ENCODE measurements at regions not wholly inside any gene's neighbourhood (a gene's known extent, or its start where the extent isn't known, plus 50 kb on each side); places are given as distances from the start of the nearest gene placed in this dataset.

DNA sequence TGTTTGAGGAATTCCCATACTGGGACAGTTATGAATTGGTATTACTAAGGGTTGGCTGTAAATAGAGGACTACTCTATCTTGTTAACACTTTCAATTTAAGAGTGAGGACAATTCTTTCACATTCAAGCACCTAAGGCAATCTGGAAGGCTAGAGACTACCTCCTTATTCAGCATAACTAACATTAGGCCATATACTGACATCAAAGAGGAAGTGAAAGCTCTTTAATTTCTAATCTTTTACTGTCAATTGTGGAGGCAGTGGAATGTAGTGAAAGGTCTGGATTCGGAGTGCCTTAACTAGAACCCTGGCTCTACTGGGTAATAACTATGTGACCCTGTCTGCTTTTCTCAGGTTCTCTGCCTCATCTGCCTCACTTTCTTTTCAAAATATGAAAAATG lies 134.0 kb downstream of the UFM1 start (continued):
- TF ChIP-seq, protein P1, sequence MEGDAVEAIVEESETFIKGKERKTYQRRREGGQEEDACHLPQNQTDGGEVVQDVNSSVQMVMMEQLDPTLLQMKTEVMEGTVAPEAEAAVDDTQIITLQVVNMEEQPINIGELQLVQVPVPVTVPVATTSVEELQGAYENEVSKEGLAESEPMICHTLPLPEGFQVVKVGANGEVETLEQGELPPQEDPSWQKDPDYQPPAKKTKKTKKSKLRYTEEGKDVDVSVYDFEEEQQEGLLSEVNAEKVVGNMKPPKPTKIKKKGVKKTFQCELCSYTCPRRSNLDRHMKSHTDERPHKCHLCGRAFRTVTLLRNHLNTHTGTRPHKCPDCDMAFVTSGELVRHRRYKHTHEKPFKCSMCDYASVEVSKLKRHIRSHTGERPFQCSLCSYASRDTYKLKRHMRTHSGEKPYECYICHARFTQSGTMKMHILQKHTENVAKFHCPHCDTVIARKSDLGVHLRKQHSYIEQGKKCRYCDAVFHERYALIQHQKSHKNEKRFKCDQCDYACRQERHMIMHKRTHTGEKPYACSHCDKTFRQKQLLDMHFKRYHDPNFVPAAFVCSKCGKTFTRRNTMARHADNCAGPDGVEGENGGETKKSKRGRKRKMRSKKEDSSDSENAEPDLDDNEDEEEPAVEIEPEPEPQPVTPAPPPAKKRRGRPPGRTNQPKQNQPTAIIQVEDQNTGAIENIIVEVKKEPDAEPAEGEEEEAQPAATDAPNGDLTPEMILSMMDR (IDR thresholded peaks at IDR 0.05): no peak
- TF ChIP-seq CBFB (CRISPR knock-in tag; IDR thresholded peaks at IDR 0.05; ENCODE audit: low read depth) (no peak), GTF2I (CRISPR knock-in tag; conservative IDR thresholded peaks at IDR 0.05) (no peak), ZNF416 (CRISPR knock-in tag; IDR thresholded peaks at IDR 0.05) (no peak), TP53 (CRISPR knock-in tag; IDR thresholded peaks at IDR 0.05) (no peak), ZNF396 (CRISPR knock-in tag; IDR thresholded peaks at IDR 0.05; ENCODE audit: borderline replicate concordance) (no peak), TEAD4 (CRISPR knock-in tag; IDR thresholded peaks at IDR 0.05) (no peak), ZNF425 (CRISPR knock-in tag; conservative IDR thresholded peaks at IDR 0.05) (no peak), ZNF232 (CRISPR knock-in tag; IDR thresholded peaks at IDR 0.05) (no peak)
- TF ChIP-seq, protein P2, sequence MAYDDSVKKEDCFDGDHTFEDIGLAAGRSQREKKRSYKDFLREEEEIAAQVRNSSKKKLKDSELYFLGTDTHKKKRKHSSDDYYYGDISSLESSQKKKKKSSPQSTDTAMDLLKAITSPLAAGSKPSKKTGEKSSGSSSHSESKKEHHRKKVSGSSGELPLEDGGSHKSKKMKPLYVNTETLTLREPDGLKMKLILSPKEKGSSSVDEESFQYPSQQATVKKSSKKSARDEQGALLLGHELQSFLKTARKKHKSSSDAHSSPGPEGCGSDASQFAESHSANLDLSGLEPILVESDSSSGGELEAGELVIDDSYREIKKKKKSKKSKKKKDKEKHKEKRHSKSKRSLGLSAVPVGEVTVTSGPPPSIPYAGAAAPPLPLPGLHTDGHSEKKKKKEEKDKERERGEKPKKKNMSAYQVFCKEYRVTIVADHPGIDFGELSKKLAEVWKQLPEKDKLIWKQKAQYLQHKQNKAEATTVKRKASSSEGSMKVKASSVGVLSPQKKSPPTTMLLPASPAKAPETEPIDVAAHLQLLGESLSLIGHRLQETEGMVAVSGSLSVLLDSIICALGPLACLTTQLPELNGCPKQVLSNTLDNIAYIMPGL (CRISPR knock-in tag; IDR thresholded peaks at IDR 0.05): no peak

GRCh38 chr13:38490657-38491056 lies 141.0 kb downstream of the UFM1 start:
- Mint-ChIP-seq H3K27me3 (ENCODE audit: low read depth) (no peaks in the 10 kb centered on the region; the same call in 1 of the 2 replicates), H3K4me3 (no peak overlapping the region), H3K9me3 (peaks cover 4% of the 10 kb centered on the region), H3K27ac (no peak overlapping the region), H3K36me3 (no peaks in the 10 kb centered on the region), H3K4me1 (no peaks in the 10 kb centered on the region)
- DNase-seq (ENCODE audit: low spot score): no peak
- ChIA-PET CTCF (no interaction called here), POLR2A (no interaction called here)
- no peak for ATAC-seq
- TF ChIP-seq OVOL2 (CRISPR knock-in tag; IDR thresholded peaks at IDR 0.05; ENCODE audit: borderline replicate concordance) (no peak), MYBL2 (CRISPR knock-in tag; IDR thresholded peaks at IDR 0.05) (no peak), CREB1 (CRISPR knock-in tag; IDR thresholded peaks at IDR 0.05) (no peak), E2F5 (CRISPR knock-in tag; IDR thresholded peaks at IDR 0.05) (no peak), KAT7 (CRISPR knock-in tag; IDR thresholded peaks at IDR 0.05; ENCODE audit: borderline replicate concordance) (no peak), SOX15 (CRISPR knock-in tag; IDR thresholded peaks at IDR 0.05) (no peak), SP1 (CRISPR knock-in tag; conservative IDR thresholded peaks at IDR 0.05) (no peak), ZNF121 (CRISPR knock-in tag; IDR thresholded peaks at IDR 0.05) (no peak)
- TF ChIP-seq, protein P3, sequence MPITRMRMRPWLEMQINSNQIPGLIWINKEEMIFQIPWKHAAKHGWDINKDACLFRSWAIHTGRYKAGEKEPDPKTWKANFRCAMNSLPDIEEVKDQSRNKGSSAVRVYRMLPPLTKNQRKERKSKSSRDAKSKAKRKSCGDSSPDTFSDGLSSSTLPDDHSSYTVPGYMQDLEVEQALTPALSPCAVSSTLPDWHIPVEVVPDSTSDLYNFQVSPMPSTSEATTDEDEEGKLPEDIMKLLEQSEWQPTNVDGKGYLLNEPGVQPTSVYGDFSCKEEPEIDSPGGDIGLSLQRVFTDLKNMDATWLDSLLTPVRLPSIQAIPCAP (CRISPR knock-in tag; IDR thresholded peaks at IDR 0.05): no peak

DNA sequence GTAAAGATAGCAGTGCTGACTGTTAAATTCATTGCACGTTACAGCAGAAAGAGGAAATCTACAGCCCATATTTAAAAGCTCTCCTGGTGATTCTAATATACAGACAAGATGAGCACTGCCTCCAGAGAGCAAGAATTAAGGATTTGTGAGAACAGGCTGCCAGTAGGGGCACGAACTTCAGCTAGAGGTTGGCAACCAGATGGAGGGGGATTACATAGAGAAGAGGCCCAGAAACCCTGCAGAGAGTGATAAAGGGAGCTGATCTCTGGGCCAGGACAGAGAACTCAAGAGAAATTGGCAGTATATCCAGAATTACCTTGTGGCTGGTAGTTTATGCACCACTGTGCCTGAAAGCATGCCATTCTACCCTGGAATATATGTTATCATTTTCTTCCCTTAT lies 144.8 kb downstream of the UFM1 start:
- POLR2A ChIA-PET: no interaction called here
- peaks cover 8% of the 10 kb centered on the region for H3K9me3 Mint-ChIP-seq
- no peak overlapping the region for H3K27ac Mint-ChIP-seq
- no peaks in the 10 kb centered on the region for H3K36me3 Mint-ChIP-seq
- CTCF ChIA-PET: no interaction called here
- no peak for DNase-seq (ENCODE audit: low spot score)
- ATAC-seq: peak; percentile 57; the same call in 1 of the 2 replicates
- H3K4me3 Mint-ChIP-seq: no peak overlapping the region
- H3K27me3 Mint-ChIP-seq (ENCODE audit: low read depth): no peaks in the 10 kb centered on the region; the same call in 1 of the 2 replicates
- H3K4me1 Mint-ChIP-seq: no peaks in the 10 kb centered on the region
- TF ChIP-seq NR2C2 (CRISPR knock-in tag; IDR thresholded peaks at IDR 0.05): no peak
- TF ChIP-seq ATF6 (CRISPR knock-in tag; IDR thresholded peaks at IDR 0.05): no peak
- no peak for TF ChIP-seq NFE2L1 (CRISPR knock-in tag; IDR thresholded peaks at IDR 0.05)
- no peak for TF ChIP-seq CBFB (CRISPR knock-in tag; IDR thresholded peaks at IDR 0.05; ENCODE audit: low read depth)
- TF ChIP-seq, protein P4, sequence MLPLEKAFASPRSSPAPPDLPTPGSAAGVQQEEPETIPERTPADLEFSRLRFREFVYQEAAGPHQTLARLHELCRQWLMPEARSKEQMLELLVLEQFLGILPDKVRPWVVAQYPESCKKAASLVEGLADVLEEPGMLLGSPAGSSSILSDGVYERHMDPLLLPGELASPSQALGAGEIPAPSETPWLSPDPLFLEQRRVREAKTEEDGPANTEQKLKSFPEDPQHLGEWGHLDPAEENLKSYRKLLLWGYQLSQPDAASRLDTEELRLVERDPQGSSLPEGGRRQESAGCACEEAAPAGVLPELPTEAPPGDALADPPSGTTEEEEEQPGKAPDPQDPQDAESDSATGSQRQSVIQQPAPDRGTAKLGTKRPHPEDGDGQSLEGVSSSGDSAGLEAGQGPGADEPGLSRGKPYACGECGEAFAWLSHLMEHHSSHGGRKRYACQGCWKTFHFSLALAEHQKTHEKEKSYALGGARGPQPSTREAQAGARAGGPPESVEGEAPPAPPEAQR (CRISPR knock-in tag; IDR thresholded peaks at IDR 0.05): no peak
- TF ChIP-seq NR3C1 (CRISPR knock-in tag; conservative IDR thresholded peaks at IDR 0.05; ENCODE audit: low read depth): no peak
- TF ChIP-seq, protein P5, sequence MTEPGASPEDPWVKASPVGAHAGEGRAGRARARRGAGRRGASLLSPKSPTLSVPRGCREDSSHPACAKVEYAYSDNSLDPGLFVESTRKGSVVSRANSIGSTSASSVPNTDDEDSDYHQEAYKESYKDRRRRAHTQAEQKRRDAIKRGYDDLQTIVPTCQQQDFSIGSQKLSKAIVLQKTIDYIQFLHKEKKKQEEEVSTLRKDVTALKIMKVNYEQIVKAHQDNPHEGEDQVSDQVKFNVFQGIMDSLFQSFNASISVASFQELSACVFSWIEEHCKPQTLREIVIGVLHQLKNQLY (CRISPR knock-in tag; IDR thresholded peaks at IDR 0.05): no peak
